ENCODE measurements at regions not wholly inside any gene's neighbourhood (a gene's known extent, or its start where the extent isn't known, plus 50 kb on each side); places are given as distances from the start of the nearest gene placed in this dataset.
"Not testable (repeated sequence)": the region's sequence is repeated elsewhere in the genome, so short reads cannot be mapped to it uniquely, and the experiment has no call there.

DNA sequence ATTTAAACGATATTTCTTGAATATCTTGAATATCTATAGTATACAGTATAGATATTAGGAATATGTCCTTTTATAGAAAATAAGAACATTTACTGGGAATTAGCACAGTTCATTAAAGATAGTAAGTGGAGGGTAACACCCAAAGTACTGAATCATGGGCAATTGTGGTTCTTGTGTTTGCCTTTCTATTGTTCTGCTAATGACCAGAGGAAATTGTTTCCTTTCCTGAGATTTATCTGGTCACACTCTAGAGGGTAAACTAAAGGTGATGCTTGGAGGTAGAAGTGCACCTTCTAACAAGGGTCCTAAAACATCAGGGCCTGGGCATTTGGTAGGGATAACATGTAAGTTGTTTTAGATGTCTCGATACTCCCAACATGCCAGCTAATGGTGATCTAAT, 241.3 kb upstream of the SFRP2 start:
- no peak for DNase-seq

- no peak for DNase-seq
Measured at GRCh38 chr4:154029171-154029570, 240.3 kb upstream of the SFRP2 start.

GRCh38 chr4:154025110-154025509, 236.2 kb upstream of the SFRP2 start:
- DNase-seq, result no peak

- no peak for DNase-seq
Measured at GRCh38 chr4:154024097-154024694, 235.3 kb upstream of the SFRP2 start.

GRCh38 chr4:154023671-154024070, 234.8 kb upstream of the SFRP2 start:
- not testable (repeated sequence) for DNase-seq

GRCh38 chr4:154019811-154020210, 230.9 kb upstream of the SFRP2 start:
- DNase-seq, result no peak

- no peak for DNase-seq
Measured at GRCh38 chr4:154018659-154019058, 229.8 kb upstream of the SFRP2 start.

- no peak for DNase-seq
Measured at GRCh38 chr4:154015578-154015977, 226.7 kb upstream of the SFRP2 start.

GRCh38 chr4:154014407-154015321, 225.8 kb upstream of the SFRP2 start:
- no peak for DNase-seq

- no peak for DNase-seq
Measured at GRCh38 chr4:154013576-154013975, 224.7 kb upstream of the SFRP2 start.

GRCh38 chr4:154010371-154010770, 221.5 kb upstream of the SFRP2 start:
- no peak for DNase-seq

DNA sequence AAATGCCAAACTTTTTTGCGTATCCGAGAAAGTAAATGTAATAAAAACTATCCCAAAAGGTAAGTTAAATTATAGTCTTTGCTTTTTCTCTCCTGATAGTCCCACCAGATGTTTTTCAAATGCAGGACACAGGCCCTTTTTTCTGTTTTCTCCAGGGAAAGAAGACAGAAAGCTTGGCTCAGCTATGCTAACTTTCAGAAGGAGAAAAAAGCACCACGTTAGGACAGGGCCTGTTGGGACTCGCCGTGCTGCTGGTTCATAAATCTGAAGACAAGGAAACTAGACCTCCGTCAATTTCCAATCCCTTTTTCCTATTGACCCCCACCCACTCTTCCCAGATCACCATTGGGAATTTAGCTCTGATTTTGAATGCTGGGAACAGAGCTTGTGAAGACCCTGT, 220.9 kb upstream of the SFRP2 start:
- DNase-seq, result no peak

GRCh38 chr4:154009191-154009590, 220.3 kb upstream of the SFRP2 start:
- DNase-seq, result no peak

- DNase-seq, result no peak
Measured at GRCh38 chr4:154005171-154005520, 216.3 kb upstream of the SFRP2 start.

- no peak for DNase-seq
Measured at GRCh38 chr4:154004507-154005170, 215.8 kb upstream of the SFRP2 start.

- DNase-seq, result no peak
Measured at GRCh38 chr4:154004016-154004415, 215.1 kb upstream of the SFRP2 start.

- DNase-seq, result no peak
Measured at GRCh38 chr4:154003378-154003777, 214.5 kb upstream of the SFRP2 start.

- DNase-seq, result no peak
Measured at GRCh38 chr4:154001193-154001592, 212.3 kb upstream of the SFRP2 start.

DNA sequence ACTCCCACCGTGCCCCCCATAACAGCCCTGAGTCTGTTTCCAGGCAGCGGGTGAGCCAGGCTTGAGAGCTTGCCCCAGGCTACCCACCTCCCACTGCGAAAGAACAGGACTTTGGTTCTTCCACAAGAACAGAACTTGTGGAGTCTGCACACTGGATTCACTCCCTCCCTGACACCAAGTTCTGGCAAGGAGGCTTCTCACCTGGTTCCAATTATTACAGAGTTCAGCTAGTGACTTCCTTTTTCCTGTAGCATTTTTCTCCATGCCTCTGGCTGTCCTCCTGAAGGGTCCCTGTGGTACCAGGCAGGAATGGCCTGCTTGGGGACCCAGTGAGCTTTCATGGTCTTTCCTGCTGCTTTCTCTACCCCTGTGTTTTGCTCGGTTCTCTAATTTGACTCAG, 208.6 kb upstream of the SFRP2 start:
- no peak for DNase-seq

- DNase-seq, result no peak
Measured at GRCh38 chr4:153989505-153989904, 200.6 kb upstream of the SFRP2 start.

DNA sequence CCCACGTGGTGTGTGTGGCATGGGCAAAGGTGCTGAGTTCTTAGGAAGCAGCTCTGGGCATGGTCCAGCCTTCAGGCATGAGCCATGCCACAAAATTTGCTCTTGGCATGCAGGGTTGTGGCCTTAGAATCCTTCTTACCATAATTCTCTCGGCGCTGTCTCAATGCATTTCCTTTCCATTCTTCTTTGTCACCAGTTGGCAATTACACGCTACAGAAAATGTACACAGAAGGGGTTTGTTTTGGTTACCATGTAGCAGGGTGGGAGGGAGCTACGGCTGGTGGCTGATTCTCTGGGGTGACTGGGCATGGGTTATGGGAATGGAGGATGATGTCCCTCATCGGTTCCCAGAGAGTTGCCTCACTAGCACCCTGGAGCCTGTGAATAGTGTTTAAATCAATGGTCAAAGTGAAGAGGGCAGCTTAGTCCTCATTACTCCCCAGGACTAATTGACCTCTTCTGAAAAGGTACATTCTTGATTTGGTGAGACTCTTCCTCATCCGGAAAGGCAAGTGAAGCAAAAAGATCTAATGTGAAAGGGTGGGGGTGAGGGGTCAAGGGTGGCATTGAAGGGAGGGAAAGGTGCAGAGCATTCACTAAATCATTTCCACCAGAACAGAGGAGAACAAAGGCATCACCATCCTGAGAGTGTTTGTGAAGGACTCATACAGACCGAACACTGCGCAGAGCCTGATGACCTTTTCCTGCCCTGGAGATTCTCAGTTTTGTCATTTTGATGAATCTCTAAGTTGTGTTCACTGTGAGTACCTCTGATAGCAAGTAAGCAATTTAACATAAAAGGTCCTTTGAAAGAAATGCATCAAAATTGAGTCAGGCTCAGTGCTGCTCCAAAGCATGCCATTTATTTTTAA, 199.8 kb upstream of the SFRP2 start:
- no peak for DNase-seq

- no peak for DNase-seq
Measured at GRCh38 chr4:153987291-153987690, 198.4 kb upstream of the SFRP2 start.

DNA sequence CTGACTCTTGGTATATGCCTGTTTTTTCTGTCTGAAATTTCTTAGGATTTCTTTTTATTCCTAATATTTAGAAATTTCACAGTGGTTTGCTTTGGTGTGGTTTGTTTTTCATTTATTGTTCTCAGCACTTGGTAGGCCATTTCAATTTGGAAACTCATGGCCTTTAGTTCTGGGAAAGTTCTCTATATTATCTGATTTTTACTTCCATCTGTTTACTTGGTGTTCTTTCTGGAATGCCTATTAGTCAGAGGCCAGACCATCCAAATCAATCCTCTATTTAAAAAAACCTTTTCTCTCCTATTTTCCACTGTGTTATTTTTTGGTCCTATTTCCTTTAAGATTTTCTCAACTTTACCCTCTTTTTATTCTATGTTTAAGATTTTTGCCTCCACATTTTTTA, 188.1 kb upstream of the SFRP2 start:
- DNase-seq, result no peak
